ENCODE measurements at regions not wholly inside any gene's neighbourhood (a gene's known extent, or its start where the extent isn't known, plus 50 kb on each side); places are given as distances from the start of the nearest gene placed in this dataset.

DNA sequence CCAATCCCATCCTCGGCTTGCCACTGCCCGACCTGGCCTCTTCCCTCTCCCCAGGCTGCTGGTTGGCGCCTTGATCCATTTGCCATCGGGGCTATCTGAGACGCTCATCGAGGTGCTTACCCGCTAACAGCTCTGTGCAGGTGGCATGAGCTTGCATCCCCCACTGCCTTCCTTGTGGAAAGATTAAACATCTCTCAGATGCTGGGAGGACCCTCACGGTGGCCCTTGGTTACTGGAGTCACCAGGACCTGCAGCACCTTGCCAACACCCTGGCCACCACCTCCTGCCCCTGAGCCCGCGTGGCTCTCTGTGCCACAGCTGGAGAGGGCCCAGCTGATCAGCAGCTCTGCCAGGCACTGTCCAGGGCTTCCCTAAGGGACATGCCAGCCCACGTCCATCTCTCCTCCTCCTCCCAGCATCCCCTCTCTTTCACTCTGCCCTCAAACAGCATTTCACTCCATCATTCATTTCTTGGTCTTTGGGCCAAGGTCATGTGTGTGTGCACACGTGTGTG is 249.6 kb downstream of the RBFOX3 start:
- RAD21 ChIA-PET (ENCODE audit: low non-redundant PET in 1 of 2, low total read pairs in 2 of 2, uncharacterized antibody in 2 of 2, unreplicated experiment in 2 of 2) = no interaction called here
- peaks cover 92% of the 10 kb centered on the region for H3K27me3 ChIP-seq (ENCODE audit: insufficient read depth, low read length)
- POLR2A ChIA-PET = no interaction called here
- CTCF ChIA-PET = no interaction called here
- no peaks in the 10 kb centered on the region for H3K79me2 ChIP-seq (ENCODE audit: insufficient read depth, low read length)
- BruUV-seq (replicated peaks) = no TSS peak
- no peak overlapping the region for H3K4me3 ChIP-seq (replicated peaks in 1 of 2; ENCODE audit: low read depth in 1 of 2, low read length in 2 of 2)
- DNase-seq (ENCODE audit: low read depth, low spot score) = no peak
- no peaks in the 10 kb centered on the region; a peak in 1 of 4 replicates for H3K4me1 ChIP-seq (ENCODE audit: control insufficient read depth in 1 of 2, insufficient read depth in 2 of 2, low read length in 2 of 2)
- H3K9me3 ChIP-seq (ENCODE audit: control insufficient read depth in 1 of 2, insufficient read depth in 1 of 2, low read depth in 1 of 2, low read length in 2 of 2) = no peaks in the 10 kb centered on the region
- no peak overlapping the region for H3K4me2 ChIP-seq (ENCODE audit: low read length)
- intact Hi-C loops (cut with micrococcal nuclease) = no loop called here
- TF ChIP-seq SP1 (IDR thresholded peaks at IDR 0.05; ENCODE audit: low read depth) (no peak), RAD21 (IDR thresholded peaks at IDR 0.05; ENCODE audit: low read depth) (no peak), YY1 (IDR thresholded peaks at IDR 0.05; ENCODE audit: extremely low read depth, insufficient replicate concordance, low read depth, low read length) (no peak), POLR2AphosphoS5 (IDR thresholded peaks at IDR 0.05; ENCODE audit: low read depth, low read length) (no peak), CBX3 (IDR thresholded peaks at IDR 0.05; ENCODE audit: low read depth) (no peak), JUND (IDR thresholded peaks at IDR 0.05) (no peak), POLR2A (IDR thresholded peaks at IDR 0.05; ENCODE audit: borderline replicate concordance, extremely low read depth, insufficient read depth, insufficient read length) (no peak), SRF (IDR thresholded peaks at IDR 0.05; ENCODE audit: low read depth) (no peak), EZH2phosphoT487 (IDR thresholded peaks at IDR 0.05; ENCODE audit: borderline replicate concordance) (no peak), EGR1 (IDR thresholded peaks at IDR 0.05; ENCODE audit: low read depth) (no peak), ELF1 (IDR thresholded peaks at IDR 0.05; ENCODE audit: borderline replicate concordance, low read depth) (no peak)
- TF ChIP-seq, protein P1, sequence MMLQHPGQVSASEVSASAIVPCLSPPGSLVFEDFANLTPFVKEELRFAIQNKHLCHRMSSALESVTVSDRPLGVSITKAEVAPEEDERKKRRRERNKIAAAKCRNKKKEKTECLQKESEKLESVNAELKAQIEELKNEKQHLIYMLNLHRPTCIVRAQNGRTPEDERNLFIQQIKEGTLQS (IDR thresholded peaks at IDR 0.05) = no peak
- TF ChIP-seq, protein P2, sequence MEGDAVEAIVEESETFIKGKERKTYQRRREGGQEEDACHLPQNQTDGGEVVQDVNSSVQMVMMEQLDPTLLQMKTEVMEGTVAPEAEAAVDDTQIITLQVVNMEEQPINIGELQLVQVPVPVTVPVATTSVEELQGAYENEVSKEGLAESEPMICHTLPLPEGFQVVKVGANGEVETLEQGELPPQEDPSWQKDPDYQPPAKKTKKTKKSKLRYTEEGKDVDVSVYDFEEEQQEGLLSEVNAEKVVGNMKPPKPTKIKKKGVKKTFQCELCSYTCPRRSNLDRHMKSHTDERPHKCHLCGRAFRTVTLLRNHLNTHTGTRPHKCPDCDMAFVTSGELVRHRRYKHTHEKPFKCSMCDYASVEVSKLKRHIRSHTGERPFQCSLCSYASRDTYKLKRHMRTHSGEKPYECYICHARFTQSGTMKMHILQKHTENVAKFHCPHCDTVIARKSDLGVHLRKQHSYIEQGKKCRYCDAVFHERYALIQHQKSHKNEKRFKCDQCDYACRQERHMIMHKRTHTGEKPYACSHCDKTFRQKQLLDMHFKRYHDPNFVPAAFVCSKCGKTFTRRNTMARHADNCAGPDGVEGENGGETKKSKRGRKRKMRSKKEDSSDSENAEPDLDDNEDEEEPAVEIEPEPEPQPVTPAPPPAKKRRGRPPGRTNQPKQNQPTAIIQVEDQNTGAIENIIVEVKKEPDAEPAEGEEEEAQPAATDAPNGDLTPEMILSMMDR (IDR thresholded peaks at IDR 0.05 in 2 of 3, conservative IDR thresholded peaks at IDR 0.05 in 1 of 3; ENCODE audit: borderline replicate concordance in 1 of 3, insufficient read depth in 1 of 3, low read depth in 2 of 3, low read length in 2 of 3) = no peak
- H3K36me3 ChIP-seq (ENCODE audit: control insufficient read depth in 1 of 2, insufficient read depth in 2 of 2, low read length in 2 of 2) = no peaks in the 10 kb centered on the region
- H3K27ac ChIP-seq (ENCODE audit: low read depth, low read length) = no peak overlapping the region
- no peaks in the 10 kb centered on the region for H4K20me1 ChIP-seq (ENCODE audit: insufficient read depth)
- ATAC-seq = no peak
- H3K9ac ChIP-seq (ENCODE audit: low read length) = no peak overlapping the region
- no peak overlapping the region for H2AFZ ChIP-seq (ENCODE audit: low read depth, low read length, poor library complexity, severe bottlenecking)
- H3K9me2 ChIP-seq (ENCODE audit: insufficient read depth) = no peaks in the 10 kb centered on the region
